ENCODE measurements at regions not wholly inside any gene's neighbourhood (a gene's known extent, or its start where the extent isn't known, plus 50 kb on each side); places are given as distances from the start of the nearest gene placed in this dataset.

- no peak for DNase-seq
- intact Hi-C loops (cut with DNase I) = no loop called here
- ATAC-seq (ENCODE audit: poor library complexity) = no peak
Measured at GRCh38 chr12:90304231-90304630, 595.6 kb upstream of the ATP2B1 start.

GRCh38 chr12:90303771-90304170, 595.1 kb upstream of the ATP2B1 start:
- ATAC-seq (ENCODE audit: poor library complexity) (no peak), DNase-seq (no peak)
- intact Hi-C loops (cut with DNase I) = no loop called here

GRCh38 chr12:90301561-90302133, 593.0 kb upstream of the ATP2B1 start:
- intact Hi-C loops (cut with DNase I) = no loop called here
- no peak for ATAC-seq (ENCODE audit: poor library complexity)
- no peak for DNase-seq

- ATAC-seq (ENCODE audit: poor library complexity) = no peak
- intact Hi-C loops (cut with DNase I) = no loop called here
- DNase-seq = no peak
Measured at GRCh38 chr12:90301095-90301494, 592.5 kb upstream of the ATP2B1 start.

GRCh38 chr12:90299666-90300065, 591.0 kb upstream of the ATP2B1 start:
- intact Hi-C loops (cut with DNase I) = no loop called here
- ATAC-seq (ENCODE audit: poor library complexity) (no peak), DNase-seq (no peak)

GRCh38 chr12:90299121-90299520, 590.5 kb upstream of the ATP2B1 start:
- DNase-seq (no peak), ATAC-seq (ENCODE audit: poor library complexity) (no peak)
- intact Hi-C loops (cut with DNase I) = no loop called here

GRCh38 chr12:90298289-90298948, 589.8 kb upstream of the ATP2B1 start:
- DNase-seq = no peak
- no peak for ATAC-seq (ENCODE audit: poor library complexity)
- intact Hi-C loops (cut with DNase I) = no loop called here

GRCh38 chr12:90295858-90296257, 587.2 kb upstream of the ATP2B1 start:
- intact Hi-C loops (cut with DNase I) = no loop called here
- no peak for DNase-seq
- ATAC-seq (ENCODE audit: poor library complexity) = no peak

- ATAC-seq (ENCODE audit: poor library complexity) = no peak
- no peak for DNase-seq
- intact Hi-C loops (cut with DNase I) = no loop called here
Measured at GRCh38 chr12:90292183-90292582, 583.5 kb upstream of the ATP2B1 start.

GRCh38 chr12:90290980-90291975, 582.6 kb upstream of the ATP2B1 start:
- intact Hi-C loops (cut with DNase I) = no loop called here
- ATAC-seq (ENCODE audit: poor library complexity) (peak; percentile 46), DNase-seq (no peak)

GRCh38 chr12:90287585-90287984, 578.9 kb upstream of the ATP2B1 start:
- DNase-seq = no peak
- ATAC-seq (ENCODE audit: poor library complexity) = no peak
- intact Hi-C loops (cut with DNase I) = no loop called here

GRCh38 chr12:90281154-90281868, 572.7 kb upstream of the ATP2B1 start:
- ATAC-seq (ENCODE audit: poor library complexity) = no peak
- intact Hi-C loops (cut with DNase I) = no loop called here
- DNase-seq = no peak

GRCh38 chr12:90280564-90281058, 572.0 kb upstream of the ATP2B1 start:
- ATAC-seq (ENCODE audit: poor library complexity) = no peak
- DNase-seq = no peak
- intact Hi-C loops (cut with DNase I) = no loop called here

- intact Hi-C loops (cut with DNase I) = no loop called here
- ATAC-seq (ENCODE audit: poor library complexity) = no peak
- DNase-seq = no peak
Measured at GRCh38 chr12:90280033-90280432, 571.4 kb upstream of the ATP2B1 start.

GRCh38 chr12:90275088-90275487, 566.5 kb upstream of the ATP2B1 start:
- DNase-seq (no peak), ATAC-seq (ENCODE audit: poor library complexity) (no peak)
- intact Hi-C loops (cut with DNase I) = no loop called here

- DNase-seq = no peak
- ATAC-seq (ENCODE audit: poor library complexity) = no peak
- intact Hi-C loops (cut with DNase I) = no loop called here
Measured at GRCh38 chr12:90274407-90274806, 565.8 kb upstream of the ATP2B1 start.

- DNase-seq (no peak), ATAC-seq (ENCODE audit: poor library complexity) (no peak)
- intact Hi-C loops (cut with DNase I) = no loop called here
Measured at GRCh38 chr12:90268574-90268973, 559.9 kb upstream of the ATP2B1 start.

GRCh38 chr12:90262251-90262650, 553.6 kb upstream of the ATP2B1 start:
- intact Hi-C loops (cut with DNase I) = no loop called here
- ATAC-seq (ENCODE audit: poor library complexity) = no peak

GRCh38 chr12:90261283-90261682, 552.6 kb upstream of the ATP2B1 start:
- intact Hi-C loops (cut with DNase I) = no loop called here
- ATAC-seq (ENCODE audit: poor library complexity) (no peak), DNase-seq (no peak)

More at GRCh38 chr12:90262251-90262650, 553.6 kb upstream of the ATP2B1 start:
- DNase-seq = no peak

All from Right ventricle myocardium superior (tissue), 1 donor.